ENCODE measurements at regions not wholly inside any gene's neighbourhood (a gene's known extent, or its start where the extent isn't known, plus 50 kb on each side); places are given as distances from the start of the nearest gene placed in this dataset.

GRCh38 chr11:45565446-45565988 is 99.9 kb downstream of the CHST1 start:
- Mint-ChIP-seq H3K4me3 (ENCODE audit: unreplicated experiment) (no peak overlapping the region), H3K4me1 (ENCODE audit: unreplicated experiment) (peaks cover 11% of the 10 kb centered on the region), H3K36me3 (ENCODE audit: low read depth, unreplicated experiment) (no peaks in the 10 kb centered on the region), H3K27ac (ENCODE audit: unreplicated experiment) (no peak overlapping the region), H3K9me3 (ENCODE audit: unreplicated experiment) (no peaks in the 10 kb centered on the region), H3K27me3 (ENCODE audit: unreplicated experiment) (peaks cover 7% of the 10 kb centered on the region)
- DNase-seq (ENCODE audit: low spot score): no peak
- TF ChIP-seq, protein P1, sequence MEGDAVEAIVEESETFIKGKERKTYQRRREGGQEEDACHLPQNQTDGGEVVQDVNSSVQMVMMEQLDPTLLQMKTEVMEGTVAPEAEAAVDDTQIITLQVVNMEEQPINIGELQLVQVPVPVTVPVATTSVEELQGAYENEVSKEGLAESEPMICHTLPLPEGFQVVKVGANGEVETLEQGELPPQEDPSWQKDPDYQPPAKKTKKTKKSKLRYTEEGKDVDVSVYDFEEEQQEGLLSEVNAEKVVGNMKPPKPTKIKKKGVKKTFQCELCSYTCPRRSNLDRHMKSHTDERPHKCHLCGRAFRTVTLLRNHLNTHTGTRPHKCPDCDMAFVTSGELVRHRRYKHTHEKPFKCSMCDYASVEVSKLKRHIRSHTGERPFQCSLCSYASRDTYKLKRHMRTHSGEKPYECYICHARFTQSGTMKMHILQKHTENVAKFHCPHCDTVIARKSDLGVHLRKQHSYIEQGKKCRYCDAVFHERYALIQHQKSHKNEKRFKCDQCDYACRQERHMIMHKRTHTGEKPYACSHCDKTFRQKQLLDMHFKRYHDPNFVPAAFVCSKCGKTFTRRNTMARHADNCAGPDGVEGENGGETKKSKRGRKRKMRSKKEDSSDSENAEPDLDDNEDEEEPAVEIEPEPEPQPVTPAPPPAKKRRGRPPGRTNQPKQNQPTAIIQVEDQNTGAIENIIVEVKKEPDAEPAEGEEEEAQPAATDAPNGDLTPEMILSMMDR (IDR thresholded peaks at IDR 0.05; ENCODE audit: unreplicated experiment): no peak

DNA sequence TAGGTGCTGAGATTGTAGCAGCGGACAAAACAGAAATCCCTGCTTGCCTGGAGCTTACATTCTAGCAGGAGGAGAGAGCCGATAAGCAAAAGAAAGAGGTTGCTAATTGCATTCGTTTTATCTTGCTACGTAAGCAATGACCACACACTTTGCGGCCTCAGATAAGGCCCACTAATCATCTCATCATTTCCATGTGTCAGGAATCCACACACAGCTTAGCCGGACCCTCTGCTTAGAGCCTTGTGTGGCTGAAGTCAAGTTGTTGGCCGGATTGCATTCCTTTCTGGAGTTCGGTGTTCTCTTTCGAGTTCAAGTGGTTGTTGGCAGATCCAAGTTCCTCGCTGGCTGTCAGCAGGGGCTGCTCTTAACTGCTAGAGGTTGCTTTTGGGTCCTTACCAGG is 101.6 kb downstream of the CHST1 start:
- no peaks in the 10 kb centered on the region for H3K9me3 Mint-ChIP-seq (ENCODE audit: unreplicated experiment)
- peaks cover 9% of the 10 kb centered on the region for H3K4me1 Mint-ChIP-seq (ENCODE audit: unreplicated experiment)
- TF ChIP-seq, protein P1 (IDR thresholded peaks at IDR 0.05; ENCODE audit: unreplicated experiment): no peak
- H3K4me3 Mint-ChIP-seq (ENCODE audit: unreplicated experiment): no peak overlapping the region
- peaks cover 13% of the 10 kb centered on the region for H3K27me3 Mint-ChIP-seq (ENCODE audit: unreplicated experiment)
- H3K36me3 Mint-ChIP-seq (ENCODE audit: low read depth, unreplicated experiment): no peaks in the 10 kb centered on the region
- no peak for DNase-seq (ENCODE audit: low spot score)
- no peak overlapping the region for H3K27ac Mint-ChIP-seq (ENCODE audit: unreplicated experiment)

DNA sequence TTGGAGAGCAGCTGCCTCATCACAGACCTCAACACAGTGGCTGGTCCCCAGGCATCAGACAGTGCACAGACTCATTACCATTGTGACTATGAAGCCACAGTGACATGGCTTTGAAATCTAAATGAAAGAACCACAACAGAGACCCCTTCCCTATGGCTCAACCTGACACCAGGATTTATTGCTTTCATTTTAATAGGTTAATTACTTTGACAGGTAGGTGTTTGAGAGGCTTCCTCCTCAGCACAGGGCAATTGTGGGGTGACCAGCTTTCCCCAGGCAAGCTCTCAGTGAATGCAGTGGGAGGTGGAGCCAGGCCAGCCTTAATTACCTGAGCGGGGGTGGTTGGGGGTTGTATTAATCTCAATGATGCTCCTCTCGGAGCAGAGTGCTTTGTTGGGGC is 102.3 kb downstream of the CHST1 start:
- peaks cover 13% of the 10 kb centered on the region for H3K27me3 Mint-ChIP-seq (ENCODE audit: unreplicated experiment)

DNA sequence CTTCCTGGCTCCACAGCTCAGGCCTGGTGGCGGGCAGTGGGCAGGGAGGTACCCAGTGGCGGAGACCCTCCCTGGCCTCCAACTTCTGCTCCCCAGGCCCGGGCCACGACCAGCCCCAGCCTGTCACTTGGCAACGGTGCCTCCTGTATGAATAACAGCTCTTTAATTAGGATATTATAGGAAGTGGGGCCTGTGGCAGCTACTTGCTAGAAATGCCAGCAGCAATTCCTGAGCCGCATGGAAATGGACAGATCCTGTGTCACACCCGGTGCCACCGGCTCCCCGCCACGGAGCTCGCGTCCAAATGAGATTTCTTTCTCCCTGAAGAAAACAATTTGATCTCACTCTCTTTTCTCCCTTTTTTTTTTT is 104.5 kb downstream of the CHST1 start:
- DNase-seq (ENCODE audit: low spot score): no peak
- peaks cover 13% of the 10 kb centered on the region for H3K27me3 Mint-ChIP-seq (ENCODE audit: unreplicated experiment)
- no peaks in the 10 kb centered on the region for H3K9me3 Mint-ChIP-seq (ENCODE audit: unreplicated experiment)
- H3K36me3 Mint-ChIP-seq (ENCODE audit: low read depth, unreplicated experiment): no peaks in the 10 kb centered on the region
- peaks cover 6% of the 10 kb centered on the region for H3K4me1 Mint-ChIP-seq (ENCODE audit: unreplicated experiment)
- no peak overlapping the region for H3K4me3 Mint-ChIP-seq (ENCODE audit: unreplicated experiment)
- TF ChIP-seq, protein P1 (IDR thresholded peaks at IDR 0.05; ENCODE audit: unreplicated experiment): no peak
- H3K27ac Mint-ChIP-seq (ENCODE audit: unreplicated experiment): no peak overlapping the region

More for the DNA sequence above, 102.3 kb downstream of the CHST1 start:
- no peak overlapping the region for H3K27ac Mint-ChIP-seq (ENCODE audit: unreplicated experiment)
- H3K9me3 Mint-ChIP-seq (ENCODE audit: unreplicated experiment): no peaks in the 10 kb centered on the region
- DNase-seq (ENCODE audit: low spot score): no peak
- TF ChIP-seq, protein P1 (IDR thresholded peaks at IDR 0.05; ENCODE audit: unreplicated experiment): no peak
- peaks cover 6% of the 10 kb centered on the region for H3K4me1 Mint-ChIP-seq (ENCODE audit: unreplicated experiment)
- H3K4me3 Mint-ChIP-seq (ENCODE audit: unreplicated experiment): no peak overlapping the region
- H3K36me3 Mint-ChIP-seq (ENCODE audit: low read depth, unreplicated experiment): no peaks in the 10 kb centered on the region

- no peak for DNase-seq (ENCODE audit: low spot score)
- no peaks in the 10 kb centered on the region for H3K36me3 Mint-ChIP-seq (ENCODE audit: low read depth, unreplicated experiment)
- H3K4me3 Mint-ChIP-seq (ENCODE audit: unreplicated experiment): no peak overlapping the region
- H3K27ac Mint-ChIP-seq (ENCODE audit: unreplicated experiment): no peak overlapping the region
- TF ChIP-seq, protein P1 (IDR thresholded peaks at IDR 0.05; ENCODE audit: unreplicated experiment): no peak
- peaks cover 13% of the 10 kb centered on the region for H3K27me3 Mint-ChIP-seq (ENCODE audit: unreplicated experiment)
- H3K4me1 Mint-ChIP-seq (ENCODE audit: unreplicated experiment): peaks cover 6% of the 10 kb centered on the region
- H3K9me3 Mint-ChIP-seq (ENCODE audit: unreplicated experiment): no peaks in the 10 kb centered on the region
Observed at GRCh38 chr11:45560155-45560912, 105.1 kb downstream of the CHST1 start.
